Smooth muscle cell (in vitro differentiated cells): ENCODE measurements at regions not wholly inside any gene's neighbourhood (a gene's known extent, or its start where the extent isn't known, plus 50 kb on each side); places are given as distances from the start of the nearest gene placed in this dataset.

Experiments
- DNase-seq: peaks from one replicate; lab custom pipeline; 2025; ENCODE audit not compliant: unreplicated experiment; lab: John Stamatoyannopoulos, UW
- H2AFZ ChIP-seq: fragments of 200-600 bp; sonication (generic); 2 replicates; pipeline ENCODE4 v1.6.0; 2016; ENCODE audit warnings: antibody characterized with exemption, low read depth, mild to moderate bottlenecking
- H3F3A ChIP-seq: fragments of 200-600 bp; sonication (generic); 2 replicates; pipeline ENCODE4 v1.6.0; 2017; ENCODE audit warnings: antibody characterized with exemption, low read depth
- H3K27ac ChIP-seq: fragments of 200-600 bp; sonication (generic); 2 replicates; pipeline ENCODE4 v1.5.1; 2016; ENCODE audit warnings: low read depth, mild to moderate bottlenecking
- H3K27me3 ChIP-seq: fragments of 200-600 bp; sonication (generic); 2 replicates; pipeline ENCODE4 v1.6.1; 2016; ENCODE audit warnings: low read depth, mild to moderate bottlenecking
- H3K36me3 ChIP-seq: fragments of 200-600 bp; sonication (generic); 2 replicates; pipeline ENCODE4 v1.5.1; 2016; ENCODE audit warnings: low read depth
- H3K4me1 ChIP-seq: fragments of 200-600 bp; sonication (generic); 2 replicates; pipeline ENCODE4 v1.5.1; 2016; ENCODE audit warnings: low read depth
- H3K4me2 ChIP-seq: fragments of 200-600 bp; sonication (generic); 2 replicates; pipeline ENCODE4 v1.6.0; 2016; ENCODE audit warnings: mild to moderate bottlenecking
- H3K4me3 ChIP-seq: fragments of 200-600 bp; sonication (generic); 2 replicates; pipeline ENCODE4 v1.5.1; 2016; ENCODE audit warnings: mild to moderate bottlenecking
- H3K79me2 ChIP-seq: fragments of 200-600 bp; sonication (generic); 2 replicates; pipeline ENCODE4 v1.6.0; 2016; ENCODE audit warnings: low read depth, mild to moderate bottlenecking
- H3K9ac ChIP-seq: fragments of 200-600 bp; sonication (generic); 2 replicates; pipeline ENCODE4 v1.6.0; 2016; ENCODE audit warnings: low read depth
- H3K9me3 ChIP-seq: fragments of 200-600 bp; sonication (generic); replicated peaks from 2 replicates; pipeline ENCODE4 v1.5.1; 2016; ENCODE audit warnings: low read depth
- H4K20me1 ChIP-seq: fragments of 200-600 bp; sonication (generic); 2 replicates; pipeline ENCODE4 v1.6.0; 2016; ENCODE audit warnings: low read depth
- CTCF ChIP-seq: fragments of 200-600 bp; sonication (generic); IDR thresholded peaks from 2 replicates; pipeline ENCODE4 v1.5.1; 2017; ENCODE audit warnings: borderline replicate concordance, mild to moderate bottlenecking, antibody characterized with exemption; ENCODE audit not compliant: insufficient read depth, poor library complexity, severe bottlenecking
- WGBS: methylation state at CpG from one replicate; pipeline ENCODE4 v1.1.7; 2016; ENCODE audit warnings: low lambda C conversion rate; 5-methylcytosine and 5-hydroxymethylcytosine counted together

GRCh38 chr9:31950756-31951155, 433.7 kb upstream of the ACO1 start:
- H3K36me3 ChIP-seq: no peaks in the 10 kb centered on the region
- no peak for TF ChIP-seq CTCF
- H4K20me1 ChIP-seq: no peaks in the 10 kb centered on the region
- no peak overlapping the region for H3K27ac ChIP-seq
- no peaks in the 10 kb centered on the region for H3K79me2 ChIP-seq
- no peak for DNase-seq
- 75% methylated on average over 1 of the region's 1 CpG for WGBS
- no peaks in the 10 kb centered on the region for H3F3A ChIP-seq
- H3K9me3 ChIP-seq: no peaks in the 10 kb centered on the region
- H3K4me3 ChIP-seq: no peak overlapping the region
- no peak overlapping the region for H2AFZ ChIP-seq
- H3K4me1 ChIP-seq: no peaks in the 10 kb centered on the region
- H3K27me3 ChIP-seq: no peaks in the 10 kb centered on the region
- H3K9ac ChIP-seq: no peak overlapping the region
- no peak overlapping the region for H3K4me2 ChIP-seq

DNA sequence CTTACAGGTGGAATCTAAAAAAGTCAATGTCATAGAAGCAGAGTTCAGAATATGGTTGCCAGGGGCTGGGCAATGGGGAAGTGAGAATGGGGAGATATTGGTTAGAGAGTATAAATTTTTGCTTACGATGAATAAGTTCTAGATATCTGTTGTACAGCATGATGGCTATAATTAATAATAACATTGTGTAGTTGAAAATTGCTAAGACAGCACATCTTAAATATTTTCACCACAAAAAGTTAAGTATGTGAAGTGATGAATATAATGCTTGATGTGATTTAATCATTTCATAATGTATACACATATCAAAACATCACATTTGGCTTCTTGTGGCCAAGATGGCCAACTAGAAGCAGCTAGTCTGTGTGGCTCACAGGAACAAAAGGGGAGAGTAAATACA, 425.9 kb upstream of the ACO1 start:
- TF ChIP-seq CTCF: no peak
- WGBS: 78% methylated on average over 1 of the region's 1 CpG

GRCh38 chr9:31969552-31969951, 414.9 kb upstream of the ACO1 start:
- H3F3A ChIP-seq: no peaks in the 10 kb centered on the region
- no peaks in the 10 kb centered on the region for H3K79me2 ChIP-seq
- 86% methylated on average over 2 of the region's 2 CpGs for WGBS
- DNase-seq: no peak
- no peaks in the 10 kb centered on the region for H3K27me3 ChIP-seq
- no peak overlapping the region for H2AFZ ChIP-seq
- H3K36me3 ChIP-seq: no peaks in the 10 kb centered on the region
- no peaks in the 10 kb centered on the region for H3K9me3 ChIP-seq
- H4K20me1 ChIP-seq: no peaks in the 10 kb centered on the region
- no peak for TF ChIP-seq CTCF
- H3K27ac ChIP-seq: no peak overlapping the region
- H3K9ac ChIP-seq: no peak overlapping the region
- no peak overlapping the region for H3K4me3 ChIP-seq
- H3K4me2 ChIP-seq: no peak overlapping the region
- no peaks in the 10 kb centered on the region for H3K4me1 ChIP-seq

More for the DNA sequence above, 425.9 kb upstream of the ACO1 start:
- H3K79me2 ChIP-seq: no peaks in the 10 kb centered on the region
- H3K9me3 ChIP-seq: peaks cover 21% of the 10 kb centered on the region
- no peaks in the 10 kb centered on the region for H3K36me3 ChIP-seq
- no peaks in the 10 kb centered on the region for H3K27me3 ChIP-seq
- no peak overlapping the region for H3K9ac ChIP-seq
- no peak for DNase-seq
- H4K20me1 ChIP-seq: no peaks in the 10 kb centered on the region
- H3K4me1 ChIP-seq: no peaks in the 10 kb centered on the region
- no peak overlapping the region for H3K27ac ChIP-seq
- H2AFZ ChIP-seq: no peak overlapping the region
- no peak overlapping the region for H3K4me3 ChIP-seq
- no peak overlapping the region for H3K4me2 ChIP-seq
- no peaks in the 10 kb centered on the region for H3F3A ChIP-seq

- no peak overlapping the region for H3K4me3 ChIP-seq
- no peak for TF ChIP-seq CTCF
- no peaks in the 10 kb centered on the region for H3K27me3 ChIP-seq
- H3K27ac ChIP-seq: no peak overlapping the region
- no peak overlapping the region for H3K9ac ChIP-seq
- no peak for DNase-seq
- 63% methylated on average over 1 of the region's 1 CpG for WGBS
- H3K4me2 ChIP-seq: no peak overlapping the region
- H3K79me2 ChIP-seq: no peaks in the 10 kb centered on the region
- H3K4me1 ChIP-seq: no peaks in the 10 kb centered on the region
- no peak overlapping the region for H2AFZ ChIP-seq
- H3F3A ChIP-seq: no peaks in the 10 kb centered on the region
- no peaks in the 10 kb centered on the region for H4K20me1 ChIP-seq
- no peaks in the 10 kb centered on the region for H3K36me3 ChIP-seq
- no peaks in the 10 kb centered on the region for H3K9me3 ChIP-seq
Measured at GRCh38 chr9:31983895-31984294, 400.5 kb upstream of the ACO1 start.
